ENCODE measurements at regions not wholly inside any gene's neighbourhood (a gene's known extent, or its start where the extent isn't known, plus 50 kb on each side); places are given as distances from the start of the nearest gene placed in this dataset.
"Not testable (repeated sequence)": the region's sequence is repeated elsewhere in the genome, so short reads cannot be mapped to it uniquely, and the experiment has no call there.

- no peak for DNase-seq
Measured at GRCh38 chr2:236632295-236633218, 62.9 kb downstream of the ACKR3 start.

- DNase-seq: no peak
Measured at GRCh38 chr2:236633219-236633570, 63.6 kb downstream of the ACKR3 start.

GRCh38 chr2:236633775-236634560 is 64.3 kb downstream of the ACKR3 start:
- no peak for DNase-seq

GRCh38 chr2:236636261-236636660 is 66.6 kb downstream of the ACKR3 start:
- DNase-seq: no peak

GRCh38 chr2:236636714-236637470 is 67.3 kb downstream of the ACKR3 start:
- no peak for DNase-seq

GRCh38 chr2:236637686-236638569 is 68.3 kb downstream of the ACKR3 start:
- DNase-seq: no peak

- DNase-seq: no peak
Measured at GRCh38 chr2:236638707-236639106, 69.1 kb downstream of the ACKR3 start.

GRCh38 chr2:236639461-236640235 is 70.0 kb downstream of the ACKR3 start:
- no peak for DNase-seq

- DNase-seq: no peak
Measured at GRCh38 chr2:236641051-236641726, 71.6 kb downstream of the ACKR3 start.

- DNase-seq: no peak
Measured at GRCh38 chr2:236642125-236642524, 72.5 kb downstream of the ACKR3 start.

GRCh38 chr2:236642584-236643291 is 73.1 kb downstream of the ACKR3 start:
- no peak for DNase-seq

GRCh38 chr2:236643480-236643879 is 73.9 kb downstream of the ACKR3 start:
- no peak for DNase-seq

GRCh38 chr2:236644067-236644466 is 74.4 kb downstream of the ACKR3 start:
- DNase-seq: no peak

GRCh38 chr2:236644502-236644911 is 74.9 kb downstream of the ACKR3 start:
- DNase-seq: no peak

GRCh38 chr2:236645141-236645540 is 75.5 kb downstream of the ACKR3 start:
- not testable (repeated sequence) for DNase-seq

- no peak for DNase-seq
Measured at GRCh38 chr2:236646441-236646840, 76.8 kb downstream of the ACKR3 start.

GRCh38 chr2:236646871-236647270 is 77.2 kb downstream of the ACKR3 start:
- no peak for DNase-seq

GRCh38 chr2:236647621-236648020 is 78.0 kb downstream of the ACKR3 start:
- no peak for DNase-seq

GRCh38 chr2:236653863-236654262 is 84.2 kb downstream of the ACKR3 start:
- no peak for DNase-seq

GRCh38 chr2:236654496-236654895 is 84.9 kb downstream of the ACKR3 start:
- DNase-seq: no peak
